IMR-90 (cell line): ENCODE measurements at regions not wholly inside any gene's neighbourhood (a gene's known extent, or its start where the extent isn't known, plus 50 kb on each side); places are given as distances from the start of the nearest gene placed in this dataset.

Experiments used
- ATAC-seq: fragments of 200-7000 bp; cut with Tn5 transposase; 2 replicates; pipeline ENCODE4 v1.9.1; 2020; ENCODE audit warnings: low read depth, mild to moderate bottlenecking, moderate library complexity
- BruUV-seq: library from RNA; stranded (reverse); fragments of 400-500 nt; replicated peaks from 2 replicates; lab custom pipeline; 2021; lab: Mats Ljungman, UMichigan
- CTCF ChIA-PET: fragments of 300-600 bp; formaldehyde crosslinking; extraction: SDS; loops from one replicate; lab custom pipeline; 2021; ENCODE audit warnings: antibody characterized with exemption; lab: Yijun Ruan, JAX
- POLR2A ChIA-PET: fragments of 300-600 bp; sonication (Branson Sonifier 250); formaldehyde crosslinking; loops from one replicate; lab custom pipeline; 2022; ENCODE audit warnings: antibody characterized with exemption; ENCODE audit not compliant: unreplicated experiment; lab: Charles Lee
- DNase-seq: peaks from one replicate; pipeline ENCODE4 v3.0.0; 2013
- H2AFZ ChIP-seq: replicated peaks from 2 replicates; pipeline ENCODE3; 2013; ENCODE audit warnings: low read length, mild to moderate bottlenecking; ENCODE audit not compliant: poor library complexity
- H2AK5ac ChIP-seq: 2 replicates; pipeline ENCODE4 v1.6.1; 2013; ENCODE audit warnings: low read depth, low read length, inconsistent platforms
- H2AK9ac ChIP-seq: replicated peaks from 2 replicates; pipeline ENCODE3; 2013; ENCODE audit warnings: mild to moderate bottlenecking, low read depth, low read length, moderate library complexity; ENCODE audit not compliant: poor library complexity
- H2BK120ac ChIP-seq: 2 replicates; pipeline ENCODE4 v1.6.1; 2013; ENCODE audit warnings: low read depth, low read length, inconsistent platforms
- H2BK15ac ChIP-seq: 3 replicates; pipeline ENCODE4 v1.6.1; 2013; ENCODE audit warnings: low read depth, low read length, inconsistent platforms
- H2BK20ac ChIP-seq: 2 replicates; pipeline ENCODE4 v1.6.1; 2013; ENCODE audit warnings: low read depth, mild to moderate bottlenecking, inconsistent platforms, low read length, moderate library complexity
- H2BK5ac ChIP-seq: 2 replicates; pipeline ENCODE4 v1.6.1; 2013; ENCODE audit warnings: mild to moderate bottlenecking, low read depth, low read length, inconsistent platforms; ENCODE audit not compliant: poor library complexity, severe bottlenecking
- H3K14ac ChIP-seq: replicated peaks from 2 replicates; pipeline ENCODE4 v1.6.1; 2013; ENCODE audit warnings: low read depth, low read length, inconsistent platforms
- H3K18ac ChIP-seq: 2 replicates; pipeline ENCODE4 v1.6.1; 2013; ENCODE audit warnings: low read depth, low read length, control low read depth
- H3K23ac ChIP-seq: 2 replicates; pipeline ENCODE4 v1.6.1; 2013; ENCODE audit warnings: low read depth, low read length, inconsistent platforms
- H3K27ac ChIP-seq: 2 replicates; pipeline ENCODE4 v1.5.1; 2013; ENCODE audit warnings: mild to moderate bottlenecking, control low read depth, low read length; ENCODE audit not compliant: insufficient read depth
- H3K27me3 ChIP-seq: 2 replicates; pipeline ENCODE4 v1.6.1; 2013; ENCODE audit warnings: low read length; ENCODE audit not compliant: control insufficient read depth, insufficient read depth
- H3K36me3 ChIP-seq: 2 replicates; pipeline ENCODE4 v1.6.1; 2013; ENCODE audit warnings: low read length, mixed read lengths; ENCODE audit not compliant: control insufficient read depth, insufficient read depth
- H3K4ac ChIP-seq: 2 replicates; pipeline ENCODE4 v1.6.1; 2013; ENCODE audit warnings: low read depth, low read length, inconsistent platforms
- H3K4me1 ChIP-seq: 2 replicates; pipeline ENCODE4 v1.6.1; 2013; ENCODE audit warnings: low read length, mixed read lengths; ENCODE audit not compliant: control insufficient read depth, insufficient read depth
- H3K4me2 ChIP-seq: 2 replicates; pipeline ENCODE4 v1.6.1; 2013; ENCODE audit warnings: low read depth, mild to moderate bottlenecking, control low read depth, low read length, moderate library complexity
- H3K4me3 ChIP-seq: 2 replicates; pipeline ENCODE4 v1.5.1; 2013; ENCODE audit warnings: low read depth, mild to moderate bottlenecking, control low read depth, low read length, moderate library complexity; ENCODE audit not compliant: insufficient read depth
- H3K56ac ChIP-seq: 2 replicates; pipeline ENCODE4 v1.6.1; 2013; ENCODE audit warnings: low read length, inconsistent platforms; ENCODE audit not compliant: insufficient read depth; ENCODE audit errors: extremely low read depth
- H3K79me1 ChIP-seq, 2 experiments: 2 replicates each; pipeline ENCODE4 v1.6.1; 2013; ENCODE audit warnings: low read length in 2 of 2, inconsistent platforms in 1 of 2, low read depth in 1 of 2
- H3K9ac ChIP-seq: 2 replicates; pipeline ENCODE4 v1.6.1; 2013; ENCODE audit warnings: low read depth, low read length, control low read depth
- H3K9me1 ChIP-seq: 2 replicates; pipeline ENCODE4 v1.6.1; 2013; ENCODE audit warnings: low read length, inconsistent platforms; ENCODE audit not compliant: insufficient read depth
- H3K9me3 ChIP-seq: 2 replicates; pipeline ENCODE4 v1.6.1; 2013; ENCODE audit warnings: low read length; ENCODE audit not compliant: control insufficient read depth, insufficient read depth
- H4K20me1 ChIP-seq: 2 replicates; pipeline ENCODE4 v1.6.1; 2013; ENCODE audit warnings: low read length, inconsistent platforms; ENCODE audit not compliant: insufficient read depth
- H4K5ac ChIP-seq: 2 replicates; pipeline ENCODE4 v1.6.1; 2013; ENCODE audit warnings: mild to moderate bottlenecking, low read depth, low read length, control low read depth
- H4K8ac ChIP-seq, 2 experiments: 2 replicates each; pipeline ENCODE4 v1.6.1; 2013; ENCODE audit warnings: low read depth in 2 of 2, low read length in 2 of 2, control low read depth in 1 of 2, inconsistent platforms in 1 of 2
- H4K91ac ChIP-seq: 2 replicates; pipeline ENCODE4 v1.6.1; 2013; ENCODE audit warnings: low read depth, low read length, inconsistent platforms; ENCODE audit not compliant: insufficient read depth
- BHLHE40 ChIP-seq: fragments of 150-350 bp; IDR thresholded peaks from 2 replicates; pipeline ENCODE4 v1.6.1; 2016; ENCODE audit warnings: mild to moderate bottlenecking, low read depth, low read length
- CEBPB ChIP-seq: IDR thresholded peaks from 2 replicates; pipeline ENCODE4 v1.6.1; 2012; ENCODE audit warnings: low read depth, low read length, improper control_type of control experiment
- FOS ChIP-seq: fragments of 150-350 bp; IDR thresholded peaks from 2 replicates; pipeline ENCODE4 v1.6.1; 2016; ENCODE audit warnings: low read depth, low read length
- MAFK ChIP-seq: IDR thresholded peaks from 2 replicates; pipeline ENCODE4 v1.6.1; 2012; ENCODE audit warnings: low read depth, low read length, improper control_type of control experiment
- MXI1 ChIP-seq: IDR thresholded peaks from 2 replicates; pipeline ENCODE4 v1.6.1; 2012; ENCODE audit warnings: low read depth, mild to moderate bottlenecking, low read length, moderate library complexity, borderline replicate concordance
- RAD21 ChIP-seq: IDR thresholded peaks from 2 replicates; pipeline ENCODE4 v1.6.1; 2012; ENCODE audit warnings: low read length, improper control_type of control experiment
- RCOR1 ChIP-seq: IDR thresholded peaks from 2 replicates; pipeline ENCODE4 v1.6.1; 2012; ENCODE audit warnings: mild to moderate bottlenecking, low read length, improper control_type of control experiment; ENCODE audit not compliant: insufficient replicate concordance
- RFX5 ChIP-seq: IDR thresholded peaks from 2 replicates; pipeline ENCODE4 v1.8.0; 2012; ENCODE audit warnings: low read depth, mild to moderate bottlenecking, low read length, moderate library complexity
- WGBS, 2 experiments: methylation state at CpG; one replicate each; pipeline versions ENCODE4 v1.1.5 to v1.1.7; 2013; ENCODE audit warnings: missing lambda C conversion rate in 2 of 2; ENCODE audit not compliant: insufficient read length in 1 of 2; ENCODE audit errors: extremely low coverage in 2 of 2; 5-methylcytosine and 5-hydroxymethylcytosine counted together
- dilution Hi-C: fragments of 300-500 bp; cut with HindIII; formaldehyde crosslinking; loops from one replicate; pipeline ENCODE4 v1.14.3; 2018; ENCODE audit warnings: low sequenced_read_pairs; ENCODE audit not compliant: unreplicated experiment
- in situ Hi-C: fragments of 300-500 bp; cut with MboI; formaldehyde crosslinking; loops from 3 replicates; pipeline ENCODE4 v1.14.3; 2019; ENCODE audit warnings: low sequenced_read_pairs, inconsistent platforms, mixed read lengths
- intact Hi-C: fragments of 100-400 bp; cut with micrococcal nuclease; formaldehyde crosslinking; loops from 2 replicates; pipeline ENCODE4 v1.10.0; 2022
- TF ChIP-seq, protein P1 (sequence below): fragments of 150-350 bp; IDR thresholded peaks from 2 replicates; pipeline ENCODE4 v1.6.1; 2017; ENCODE audit warnings: mild to moderate bottlenecking, antibody characterized with exemption, low read length, low read depth
- TF ChIP-seq, protein P2 (sequence below): conservative IDR thresholded peaks from 2 replicates; pipeline ENCODE4 v1.5.1; 2012; ENCODE audit warnings: mild to moderate bottlenecking, low read depth, low read length, improper control_type of control experiment

DNA sequence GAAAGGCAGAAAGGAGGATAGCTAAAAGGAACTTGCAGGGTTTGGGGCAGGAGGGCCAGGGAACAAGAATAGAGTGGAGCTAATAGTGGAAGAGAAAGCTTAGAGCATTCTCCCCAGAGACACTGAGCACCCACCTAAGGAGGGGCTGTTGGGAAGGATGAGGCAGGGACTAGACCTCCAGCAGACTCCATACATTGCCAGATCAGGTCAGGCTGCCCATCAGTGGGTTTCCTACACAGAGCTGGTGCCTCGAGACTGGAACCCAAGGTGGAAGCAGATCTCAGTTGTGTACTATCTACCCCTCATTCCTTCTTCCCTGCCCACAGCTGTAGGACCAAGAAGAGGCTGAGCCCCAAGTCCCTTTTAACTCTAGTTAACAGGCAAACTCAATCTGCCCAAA, 148.5 kb downstream of the ZFP36L2 start:
- peak overlapping the region; percentile 96 for H2BK20ac ChIP-seq

More for the DNA sequence above, 148.5 kb downstream of the ZFP36L2 start:
- CTCF ChIA-PET = no interaction called here
- H2BK5ac ChIP-seq = peak overlapping the region; percentile 35
- H4K5ac ChIP-seq = peak overlapping the region; percentile 82
- H3K36me3 ChIP-seq = no peaks in the 10 kb centered on the region
- H3K14ac ChIP-seq = peak overlapping the region; percentile 79
- ATAC-seq (no peak), DNase-seq (no peak)
- peaks cover 51% of the 10 kb centered on the region for H3K4me1 ChIP-seq
- WGBS, 2 experiments = no CpG with 5 or more reads among the region's 1 CpG
- peak overlapping the region; percentile 54 for H3K23ac ChIP-seq
- TF ChIP-seq RAD21 (no peak), RCOR1 (no peak), CEBPB (no peak), MXI1 (no peak), RFX5 (no peak), BHLHE40 (no peak), MAFK (no peak), FOS (no peak)
- TF ChIP-seq, protein P1, sequence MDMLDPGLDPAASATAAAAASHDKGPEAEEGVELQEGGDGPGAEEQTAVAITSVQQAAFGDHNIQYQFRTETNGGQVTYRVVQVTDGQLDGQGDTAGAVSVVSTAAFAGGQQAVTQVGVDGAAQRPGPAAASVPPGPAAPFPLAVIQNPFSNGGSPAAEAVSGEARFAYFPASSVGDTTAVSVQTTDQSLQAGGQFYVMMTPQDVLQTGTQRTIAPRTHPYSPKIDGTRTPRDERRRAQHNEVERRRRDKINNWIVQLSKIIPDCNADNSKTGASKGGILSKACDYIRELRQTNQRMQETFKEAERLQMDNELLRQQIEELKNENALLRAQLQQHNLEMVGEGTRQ = no peak
- TF ChIP-seq, protein P2, sequence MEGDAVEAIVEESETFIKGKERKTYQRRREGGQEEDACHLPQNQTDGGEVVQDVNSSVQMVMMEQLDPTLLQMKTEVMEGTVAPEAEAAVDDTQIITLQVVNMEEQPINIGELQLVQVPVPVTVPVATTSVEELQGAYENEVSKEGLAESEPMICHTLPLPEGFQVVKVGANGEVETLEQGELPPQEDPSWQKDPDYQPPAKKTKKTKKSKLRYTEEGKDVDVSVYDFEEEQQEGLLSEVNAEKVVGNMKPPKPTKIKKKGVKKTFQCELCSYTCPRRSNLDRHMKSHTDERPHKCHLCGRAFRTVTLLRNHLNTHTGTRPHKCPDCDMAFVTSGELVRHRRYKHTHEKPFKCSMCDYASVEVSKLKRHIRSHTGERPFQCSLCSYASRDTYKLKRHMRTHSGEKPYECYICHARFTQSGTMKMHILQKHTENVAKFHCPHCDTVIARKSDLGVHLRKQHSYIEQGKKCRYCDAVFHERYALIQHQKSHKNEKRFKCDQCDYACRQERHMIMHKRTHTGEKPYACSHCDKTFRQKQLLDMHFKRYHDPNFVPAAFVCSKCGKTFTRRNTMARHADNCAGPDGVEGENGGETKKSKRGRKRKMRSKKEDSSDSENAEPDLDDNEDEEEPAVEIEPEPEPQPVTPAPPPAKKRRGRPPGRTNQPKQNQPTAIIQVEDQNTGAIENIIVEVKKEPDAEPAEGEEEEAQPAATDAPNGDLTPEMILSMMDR = no peak
- H4K91ac ChIP-seq = peak overlapping the region; percentile 91
- peak overlapping the region; percentile 24; the same call in 1 of the 2 replicates for H3K27ac ChIP-seq
- dilution Hi-C loops (no loop called here), intact Hi-C loops (no loop called here), in situ Hi-C loops (loop anchor here (10.0 kb wide), 1 partner anchor 147 kb away; the partner anchor contains the start of gene ZFP36L2)
- peaks cover 54% of the 10 kb centered on the region for H3K9me1 ChIP-seq
- H3K18ac ChIP-seq = peak overlapping the region; percentile 79
- no peaks in the 10 kb centered on the region for H3K9me3 ChIP-seq
- H3K9ac ChIP-seq = no peak overlapping the region
- H3K79me1 ChIP-seq = peaks cover 0 to 35% of the 10 kb centered on the region in 2 experiments; a peak in 2 of 4 replicates
- no peak overlapping the region for H3K56ac ChIP-seq
- POLR2A ChIA-PET = interaction anchor here (0.5 to 0.7 kb wide), 2 partner anchors 8 to 36 kb away, joined by 4 to 6 read pairs; no protein-coding TSS in a partner anchor
- H2BK15ac ChIP-seq = peak overlapping the region; percentile 97
- H3K4ac ChIP-seq = peak overlapping the region; percentile 92
- no peak overlapping the region for H3K4me2 ChIP-seq
- H4K8ac ChIP-seq = peak overlapping the region; percentile 41 to 59; a peak in 3 of 4 replicates
- peak overlapping the region; percentile 96 for H2AK5ac ChIP-seq
- peak overlapping the region; percentile 64 for H2AFZ ChIP-seq
- H3K27me3 ChIP-seq = no peaks in the 10 kb centered on the region
- H3K4me3 ChIP-seq = no peak overlapping the region
- H4K20me1 ChIP-seq = no peaks in the 10 kb centered on the region
- BruUV-seq = no TSS peak
- peak overlapping the region; percentile 31 for H2AK9ac ChIP-seq
- H2BK120ac ChIP-seq = peak overlapping the region; percentile 93
